Cardiac fibroblast (primary cell): ENCODE measurements at regions not wholly inside any gene's neighbourhood (a gene's known extent, or its start where the extent isn't known, plus 50 kb on each side); places are given as distances from the start of the nearest gene placed in this dataset.
A peak's percentile ranks its signal among the peaks of the same experiment; 100 is the strongest.

Experiments used
- DNase-seq, 2 donors: peaks; one replicate each; pipeline versions ENCODE4 v3.0.0 to v3.0.0-alpha.2; 2010; ENCODE audit warnings: low read depth in 2 of 2
- H3K4me3 ChIP-seq, 2 donors: replicated peaks in 1 of 2; 1 replicate in 1 of 2; 2 replicates in 1 of 2; pipeline ENCODE4 v1.5.1; 2011; ENCODE audit warnings: low read depth in 2 of 2, low read length in 2 of 2, mild to moderate bottlenecking in 2 of 2, moderate library complexity in 1 of 2
- TF ChIP-seq, protein P1 (sequence below): IDR thresholded peaks from one replicate; pipeline ENCODE4 v1.5.1; 2011; ENCODE audit warnings: low read depth, mild to moderate bottlenecking, low read length, inconsistent platforms

DNA sequence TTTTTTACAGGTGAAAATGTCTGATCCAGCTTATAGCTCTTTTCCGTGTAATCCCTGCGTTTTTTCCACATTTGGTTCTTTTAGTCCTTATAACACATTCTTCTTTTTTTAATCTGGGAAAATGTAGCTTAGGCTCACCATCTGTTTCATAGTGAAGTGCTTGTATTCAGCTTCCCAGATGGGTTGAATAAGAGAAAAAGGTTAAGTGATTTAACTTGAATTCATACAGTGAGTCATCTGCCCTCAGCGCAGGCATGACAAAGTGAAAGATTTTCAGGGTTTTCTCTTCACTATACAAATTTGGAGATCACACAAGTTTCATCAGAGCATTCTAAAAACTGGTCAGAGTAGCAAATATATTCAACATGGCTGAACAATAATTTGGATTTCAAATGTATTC is 224.8 kb downstream of the SPRY2 start:
- no peak overlapping the region for H3K4me3 ChIP-seq
- TF ChIP-seq, protein P1, sequence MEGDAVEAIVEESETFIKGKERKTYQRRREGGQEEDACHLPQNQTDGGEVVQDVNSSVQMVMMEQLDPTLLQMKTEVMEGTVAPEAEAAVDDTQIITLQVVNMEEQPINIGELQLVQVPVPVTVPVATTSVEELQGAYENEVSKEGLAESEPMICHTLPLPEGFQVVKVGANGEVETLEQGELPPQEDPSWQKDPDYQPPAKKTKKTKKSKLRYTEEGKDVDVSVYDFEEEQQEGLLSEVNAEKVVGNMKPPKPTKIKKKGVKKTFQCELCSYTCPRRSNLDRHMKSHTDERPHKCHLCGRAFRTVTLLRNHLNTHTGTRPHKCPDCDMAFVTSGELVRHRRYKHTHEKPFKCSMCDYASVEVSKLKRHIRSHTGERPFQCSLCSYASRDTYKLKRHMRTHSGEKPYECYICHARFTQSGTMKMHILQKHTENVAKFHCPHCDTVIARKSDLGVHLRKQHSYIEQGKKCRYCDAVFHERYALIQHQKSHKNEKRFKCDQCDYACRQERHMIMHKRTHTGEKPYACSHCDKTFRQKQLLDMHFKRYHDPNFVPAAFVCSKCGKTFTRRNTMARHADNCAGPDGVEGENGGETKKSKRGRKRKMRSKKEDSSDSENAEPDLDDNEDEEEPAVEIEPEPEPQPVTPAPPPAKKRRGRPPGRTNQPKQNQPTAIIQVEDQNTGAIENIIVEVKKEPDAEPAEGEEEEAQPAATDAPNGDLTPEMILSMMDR, result no peak
- DNase-seq, result peak; percentile 62 to 74

DNA sequence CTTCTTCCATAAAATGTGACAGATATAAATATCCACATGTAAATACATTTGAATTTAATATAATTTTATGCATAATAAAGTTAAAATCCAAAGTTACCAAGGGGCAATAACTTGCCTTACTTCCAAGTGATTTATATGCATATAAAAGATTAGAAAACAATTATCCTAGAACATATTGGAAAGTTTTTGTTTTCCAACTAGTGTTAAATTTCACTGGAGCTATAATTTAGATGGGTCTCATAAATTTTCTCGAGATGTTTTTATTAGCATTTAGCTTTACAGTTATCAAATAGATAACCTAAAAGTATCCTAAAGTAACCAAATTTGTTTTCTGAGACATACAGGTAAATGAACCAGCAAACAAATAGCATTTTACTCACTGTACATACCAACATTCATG is 225.3 kb downstream of the SPRY2 start:
- H3K4me3 ChIP-seq, result no peak overlapping the region
- TF ChIP-seq, protein P1, result no peak
- no peak for DNase-seq

DNA sequence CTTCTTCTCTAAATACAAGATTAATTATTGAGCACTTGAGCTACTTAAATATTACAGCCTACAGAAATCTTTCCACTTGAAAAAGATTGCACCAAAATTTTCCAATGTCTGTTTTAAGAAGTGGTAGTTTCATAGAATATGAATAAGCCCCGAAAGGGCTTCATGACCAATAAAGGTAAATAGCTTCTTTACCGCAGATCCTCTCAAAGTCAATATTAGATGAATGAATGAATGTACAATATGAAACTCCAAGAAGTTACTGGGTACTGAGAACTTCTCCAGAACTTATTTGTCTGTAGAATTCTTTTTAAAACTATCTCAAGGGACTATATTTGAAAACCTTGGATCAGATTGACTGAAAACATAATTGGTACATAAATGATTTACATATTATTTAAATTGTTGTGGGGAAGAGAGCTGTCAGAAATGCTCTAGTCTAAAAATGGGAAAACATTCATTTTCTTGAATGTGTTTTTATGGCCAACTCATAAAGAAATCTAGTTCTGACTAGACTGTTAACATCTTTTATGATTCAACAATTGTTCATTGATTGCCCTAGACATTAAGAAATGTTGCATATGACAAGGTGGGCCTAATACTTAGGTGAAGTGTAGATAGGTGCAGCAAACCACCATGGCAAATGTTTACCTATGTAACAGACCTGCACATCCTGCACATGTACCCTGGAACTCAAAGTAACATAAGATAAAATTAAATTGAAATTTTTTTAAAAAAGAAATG is 227.0 kb downstream of the SPRY2 start:
- TF ChIP-seq, protein P1, result no peak
- DNase-seq, result no peak

DNA sequence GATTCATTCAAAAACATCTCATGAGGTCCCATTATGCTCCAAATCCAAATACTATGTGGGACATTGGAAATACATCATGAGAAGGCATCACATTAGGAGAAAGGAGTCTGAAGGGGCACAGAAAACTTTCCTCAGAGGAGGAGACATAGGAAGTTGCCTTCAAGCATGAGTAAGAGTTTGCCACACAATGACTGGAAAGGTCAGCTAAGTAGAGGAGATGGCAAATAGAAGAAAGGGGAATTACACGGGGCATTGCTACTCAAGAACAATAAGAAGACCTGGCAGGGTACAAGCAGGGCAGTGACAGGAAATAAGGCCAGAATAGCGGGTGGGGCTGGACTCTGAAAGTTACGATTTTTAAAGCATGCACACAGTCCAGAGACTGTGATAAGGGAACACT is 231.6 kb downstream of the SPRY2 start:
- TF ChIP-seq, protein P1, result no peak
- H3K4me3 ChIP-seq, result no peak overlapping the region
- DNase-seq, result peak in 1 of 2 donors; percentile 25

More for the DNA sequence above, 227.0 kb downstream of the SPRY2 start:
- H3K4me3 ChIP-seq, result no peak overlapping the region

GRCh38 chr13:80105350-80105749 is 235.6 kb downstream of the SPRY2 start:
- DNase-seq, result no peak
- no peak overlapping the region for H3K4me3 ChIP-seq
- TF ChIP-seq, protein P1, result no peak

- TF ChIP-seq, protein P1, result no peak
- H3K4me3 ChIP-seq, result no peak overlapping the region
- no peak for DNase-seq
These were observed 239.9 kb downstream of the SPRY2 start for GRCh38 chr13:80101040-80101439.

GRCh38 chr13:80100636-80101035 is 240.3 kb downstream of the SPRY2 start:
- H3K4me3 ChIP-seq, result no peak overlapping the region
- peak; percentile 44 to 49 for DNase-seq
- TF ChIP-seq, protein P1, result no peak
